GM18520 (cell line): ENCODE measurements at regions not wholly inside any gene's neighbourhood (a gene's known extent, or its start where the extent isn't known, plus 50 kb on each side); places are given as distances from the start of the nearest gene placed in this dataset.
A peak's percentile ranks its signal among the peaks of the same experiment; 100 is the strongest.
"Not testable (repeated sequence)": the region's sequence is repeated elsewhere in the genome, so short reads cannot be mapped to it uniquely, and the experiment has no call there.

Source experiments
- ATAC-seq: cut with Tn5 transposase; IDR thresholded peaks from one replicate; pipeline ENCODE4 v1.9.1; 2021; ENCODE audit not compliant: unreplicated experiment

- no peak for ATAC-seq
These were observed 681.4 kb downstream of the EPHA7 start for GRCh38 chr6:92737983-92738382.

GRCh38 chr6:92723390-92723931 is 695.9 kb downstream of the EPHA7 start:
- ATAC-seq, result no peak

- ATAC-seq, result no peak
These were observed 699.6 kb downstream of the EPHA7 start for GRCh38 chr6:92719773-92720172.

GRCh38 chr6:92716638-92717037 is 702.7 kb downstream of the EPHA7 start:
- ATAC-seq, result no peak

GRCh38 chr6:92715991-92716390 is 703.4 kb downstream of the EPHA7 start:
- no peak for ATAC-seq

GRCh38 chr6:92714346-92714745 is 705.0 kb downstream of the EPHA7 start:
- no peak for ATAC-seq

- peak; percentile 67 for ATAC-seq
These were observed 709.3 kb downstream of the EPHA7 start for GRCh38 chr6:92710048-92710447.

GRCh38 chr6:92708945-92709344 is 710.4 kb downstream of the EPHA7 start:
- ATAC-seq, result no peak

- ATAC-seq, result no peak
These were observed 711.1 kb downstream of the EPHA7 start for GRCh38 chr6:92708270-92708669.

GRCh38 chr6:92706976-92707375 is 712.4 kb downstream of the EPHA7 start:
- no peak for ATAC-seq

GRCh38 chr6:92701425-92702096 is 717.8 kb downstream of the EPHA7 start:
- ATAC-seq, result no peak

- no peak for ATAC-seq
These were observed 718.9 kb downstream of the EPHA7 start for GRCh38 chr6:92700411-92700810.

- ATAC-seq, result no peak
These were observed 728.3 kb downstream of the EPHA7 start for GRCh38 chr6:92690997-92691599.

- no peak for ATAC-seq
These were observed 731.0 kb downstream of the EPHA7 start for GRCh38 chr6:92688342-92688741.

- no peak for ATAC-seq
These were observed 732.1 kb downstream of the EPHA7 start for GRCh38 chr6:92687278-92687677.

- no peak for ATAC-seq
These were observed 735.0 kb downstream of the EPHA7 start for GRCh38 chr6:92684386-92684785.

GRCh38 chr6:92683748-92684147 is 735.6 kb downstream of the EPHA7 start:
- no peak for ATAC-seq

- ATAC-seq, result no peak
These were observed 736.6 kb downstream of the EPHA7 start for GRCh38 chr6:92682516-92683398.

- ATAC-seq, result no peak
These were observed 738.0 kb downstream of the EPHA7 start for GRCh38 chr6:92681401-92681800.

- not testable (repeated sequence) for ATAC-seq
These were observed 747.9 kb downstream of the EPHA7 start for GRCh38 chr6:92671462-92671861.

GRCh38 chr6:92667843-92668242 is 751.5 kb downstream of the EPHA7 start:
- ATAC-seq, result no peak
